ENCODE measurements at regions not wholly inside any gene's neighbourhood (a gene's known extent, or its start where the extent isn't known, plus 50 kb on each side); places are given as distances from the start of the nearest gene placed in this dataset.
A peak's percentile ranks its signal among the peaks of the same experiment; 100 is the strongest.

DNA sequence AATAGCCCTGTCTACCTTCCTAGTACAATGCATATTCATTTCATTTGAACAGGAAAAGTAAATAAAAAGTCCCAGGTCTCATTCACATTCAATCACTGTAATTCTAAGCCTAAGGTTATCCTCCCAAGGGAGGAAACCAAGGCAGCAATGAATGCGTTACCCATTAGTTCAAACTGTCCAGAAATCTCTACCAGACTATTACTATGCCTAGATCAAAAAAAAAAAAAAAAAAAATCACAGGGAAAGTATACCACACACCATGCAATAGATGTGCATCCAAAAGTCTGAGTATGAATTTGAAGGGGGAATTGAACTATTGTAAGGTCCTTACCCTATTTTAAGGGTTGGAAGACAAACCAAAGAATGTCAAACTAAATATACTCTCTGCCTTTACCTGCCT, 598.0 kb upstream of the API5 start:
- TF ChIP-seq YY1 (IDR thresholded peaks at IDR 0.05; ENCODE audit: insufficient read depth, insufficient read length) (no peak), SUZ12 (IDR thresholded peaks at IDR 0.05; ENCODE audit: extremely low read depth, insufficient read depth, insufficient read length) (no peak), ZNF274 (IDR thresholded peaks at IDR 0.05; ENCODE audit: low read depth, low read length) (no peak)
- H3K9me3 ChIP-seq (ENCODE audit: insufficient read depth, low read length), result 0 out of 2 replicates have a peak, but pooled peaks cover 3% of the 10 kb centered on the region

DNA sequence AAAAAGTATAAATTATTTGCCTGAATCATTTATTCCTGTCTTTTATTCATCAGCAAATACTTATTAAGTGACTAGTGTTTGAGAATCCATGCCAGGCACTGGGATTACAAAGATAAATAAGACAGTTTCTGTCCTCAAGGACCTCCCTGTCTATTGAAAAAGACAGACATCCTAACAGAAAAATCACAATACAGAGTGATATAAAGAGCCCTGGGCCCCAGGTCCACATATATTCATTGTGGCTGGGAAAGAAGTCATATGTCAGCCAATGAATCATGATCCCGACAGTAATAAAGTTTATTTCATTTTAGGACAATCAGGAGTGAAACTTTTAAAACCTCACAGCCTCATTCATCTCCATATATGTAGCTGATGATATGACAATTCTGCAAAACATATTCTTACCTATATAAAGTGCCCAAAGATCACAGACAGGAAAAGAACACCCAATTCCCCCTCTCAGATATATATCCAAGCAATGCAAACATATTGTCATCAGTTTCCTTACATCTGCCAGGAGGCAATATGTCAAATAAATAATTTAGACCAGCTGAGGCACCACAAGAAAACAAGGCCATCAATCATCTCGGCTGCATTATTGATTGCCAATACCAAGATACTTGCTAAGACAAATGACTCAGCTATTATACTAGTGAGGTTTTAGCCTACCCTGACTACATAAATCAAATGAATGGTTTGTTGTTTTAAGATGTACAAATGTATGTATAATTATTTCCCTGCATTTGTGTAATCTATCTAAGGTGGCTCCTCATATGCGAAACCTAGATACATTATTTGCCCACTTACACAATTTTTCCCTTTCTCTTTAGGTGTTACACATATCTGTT, 590.9 kb upstream of the API5 start:
- Histone ChIP-seq H3K9ac (ENCODE audit: insufficient read length, low read depth) (no peak overlapping the region), H3K4me3 (ENCODE audit: insufficient read length, low read depth) (no peak overlapping the region), H3K27me3 (ENCODE audit: insufficient read depth, insufficient read length) (no peaks in the 10 kb centered on the region), H3K9me3 (ENCODE audit: insufficient read depth, low read length) (no peaks in the 10 kb centered on the region), H3K4me1 (ENCODE audit: insufficient read depth, insufficient read length) (no peaks in the 10 kb centered on the region), H3K36me3 (ENCODE audit: insufficient read depth, insufficient read length, low read length) (no peaks in the 10 kb centered on the region)
- DNase-seq (ENCODE audit: low read depth, low spot score), result no peak
- no peak for TF ChIP-seq YY1 (IDR thresholded peaks at IDR 0.05; ENCODE audit: insufficient read depth, insufficient read length)
- TF ChIP-seq ZNF274 (IDR thresholded peaks at IDR 0.05; ENCODE audit: low read depth, low read length), result no peak
- TF ChIP-seq SUZ12 (IDR thresholded peaks at IDR 0.05; ENCODE audit: extremely low read depth, insufficient read depth, insufficient read length), result no peak

More for the DNA sequence above, 598.0 kb upstream of the API5 start:
- no peak for DNase-seq (ENCODE audit: low read depth, low spot score)
- no peak overlapping the region for H3K4me3 ChIP-seq (ENCODE audit: insufficient read length, low read depth)
- H3K36me3 ChIP-seq (ENCODE audit: insufficient read depth, insufficient read length, low read length), result no peaks in the 10 kb centered on the region
- no peaks in the 10 kb centered on the region for H3K27me3 ChIP-seq (ENCODE audit: insufficient read depth, insufficient read length)
- H3K9ac ChIP-seq (ENCODE audit: insufficient read length, low read depth), result no peak overlapping the region
- H3K4me1 ChIP-seq (ENCODE audit: insufficient read depth, insufficient read length), result no peaks in the 10 kb centered on the region

DNA sequence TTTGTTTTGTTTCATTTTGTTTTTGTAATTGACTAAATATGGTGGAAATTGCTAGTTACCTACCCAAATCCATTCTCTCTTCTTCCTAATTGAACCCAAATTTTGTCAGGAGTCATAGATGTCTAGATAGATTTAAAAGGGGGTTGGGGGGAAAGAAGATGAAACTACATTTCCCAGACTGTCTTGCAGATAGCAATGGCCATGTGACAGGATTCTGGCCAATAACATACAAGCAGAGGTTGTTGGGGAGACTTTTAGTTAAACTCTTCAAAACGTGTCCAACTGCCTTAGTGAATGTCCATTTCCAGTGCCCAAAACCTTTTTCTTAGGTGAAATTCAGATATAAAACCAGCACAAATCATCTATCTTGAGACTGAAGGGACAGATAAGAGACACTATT, 583.9 kb upstream of the API5 start:
- H3K9ac ChIP-seq (ENCODE audit: insufficient read length, low read depth), result no peak overlapping the region
- no peaks in the 10 kb centered on the region for H3K36me3 ChIP-seq (ENCODE audit: insufficient read depth, insufficient read length, low read length)
- no peaks in the 10 kb centered on the region for H3K9me3 ChIP-seq (ENCODE audit: insufficient read depth, low read length)
- H3K4me1 ChIP-seq (ENCODE audit: insufficient read depth, insufficient read length), result no peaks in the 10 kb centered on the region
- no peak for DNase-seq (ENCODE audit: low read depth, low spot score)
- no peaks in the 10 kb centered on the region for H3K27me3 ChIP-seq (ENCODE audit: insufficient read depth, insufficient read length)
- H3K4me3 ChIP-seq (ENCODE audit: insufficient read length, low read depth), result no peak overlapping the region
- TF ChIP-seq SUZ12 (IDR thresholded peaks at IDR 0.05; ENCODE audit: extremely low read depth, insufficient read depth, insufficient read length) (no peak), ZNF274 (IDR thresholded peaks at IDR 0.05; ENCODE audit: low read depth, low read length) (no peak), YY1 (IDR thresholded peaks at IDR 0.05; ENCODE audit: insufficient read depth, insufficient read length) (no peak)

DNA sequence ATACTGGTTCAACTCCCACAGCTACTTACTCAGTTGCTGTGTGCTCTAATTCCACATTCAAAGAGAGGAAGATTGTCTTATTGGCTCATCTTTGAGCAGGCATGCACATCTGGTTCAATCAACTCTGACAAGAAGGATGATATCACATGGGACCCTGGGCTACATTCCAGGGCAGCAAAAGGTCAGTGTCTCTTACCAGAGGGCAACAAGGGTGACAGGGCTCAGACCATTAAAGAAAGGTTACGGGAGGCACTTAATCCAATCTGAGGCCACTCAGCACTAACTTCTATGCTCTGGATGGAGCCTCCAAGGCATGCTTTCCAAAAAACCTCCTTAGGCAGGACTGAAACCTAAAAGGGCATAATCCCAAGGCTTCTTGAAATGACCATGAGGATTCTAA, 549.4 kb upstream of the API5 start:
- no peak for DNase-seq (ENCODE audit: low read depth, low spot score)
- TF ChIP-seq SUZ12 (IDR thresholded peaks at IDR 0.05; ENCODE audit: extremely low read depth, insufficient read depth, insufficient read length) (no peak), YY1 (IDR thresholded peaks at IDR 0.05; ENCODE audit: insufficient read depth, insufficient read length) (no peak), ZNF274 (IDR thresholded peaks at IDR 0.05; ENCODE audit: low read depth, low read length) (no peak)

DNA sequence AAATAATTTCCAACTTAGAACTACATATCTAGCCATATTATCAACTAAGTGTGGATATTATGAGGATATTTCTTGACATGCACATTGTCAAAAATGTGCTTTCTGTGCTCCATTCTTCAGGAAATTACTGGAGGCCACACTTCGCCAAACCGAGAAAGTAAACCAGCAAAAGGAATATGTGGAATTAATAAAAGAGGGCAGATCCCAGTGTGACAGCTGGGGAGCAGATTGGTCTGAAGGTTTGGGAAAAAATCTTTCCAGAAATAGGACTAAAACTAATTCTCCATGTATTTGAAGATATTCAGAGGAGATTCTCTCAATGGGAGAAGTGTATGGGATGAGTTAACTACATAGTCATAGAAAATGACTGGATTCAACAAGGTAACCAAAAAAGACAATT, 546.9 kb upstream of the API5 start:
- TF ChIP-seq YY1 (IDR thresholded peaks at IDR 0.05; ENCODE audit: insufficient read depth, insufficient read length), result no peak
- TF ChIP-seq ZNF274 (IDR thresholded peaks at IDR 0.05; ENCODE audit: low read depth, low read length), result no peak
- TF ChIP-seq SUZ12 (IDR thresholded peaks at IDR 0.05; ENCODE audit: extremely low read depth, insufficient read depth, insufficient read length), result no peak
- Histone ChIP-seq H3K4me3 (ENCODE audit: insufficient read length, low read depth) (no peak overlapping the region), H3K9me3 (ENCODE audit: insufficient read depth, low read length) (no peaks in the 10 kb centered on the region), H3K4me1 (ENCODE audit: insufficient read depth, insufficient read length) (no peaks in the 10 kb centered on the region), H3K9ac (ENCODE audit: insufficient read length, low read depth) (no peak overlapping the region), H3K27me3 (ENCODE audit: insufficient read depth, insufficient read length) (no peaks in the 10 kb centered on the region), H3K36me3 (ENCODE audit: insufficient read depth, insufficient read length, low read length) (no peaks in the 10 kb centered on the region)
- DNase-seq (ENCODE audit: low read depth, low spot score), result no peak

More for the DNA sequence above, 549.4 kb upstream of the API5 start:
- Histone ChIP-seq H3K4me3 (ENCODE audit: insufficient read length, low read depth) (no peak overlapping the region), H3K9ac (ENCODE audit: insufficient read length, low read depth) (no peak overlapping the region), H3K9me3 (ENCODE audit: insufficient read depth, low read length) (no peaks in the 10 kb centered on the region), H3K4me1 (ENCODE audit: insufficient read depth, insufficient read length) (no peaks in the 10 kb centered on the region), H3K36me3 (ENCODE audit: insufficient read depth, insufficient read length, low read length) (no peaks in the 10 kb centered on the region), H3K27me3 (ENCODE audit: insufficient read depth, insufficient read length) (no peaks in the 10 kb centered on the region)

DNA sequence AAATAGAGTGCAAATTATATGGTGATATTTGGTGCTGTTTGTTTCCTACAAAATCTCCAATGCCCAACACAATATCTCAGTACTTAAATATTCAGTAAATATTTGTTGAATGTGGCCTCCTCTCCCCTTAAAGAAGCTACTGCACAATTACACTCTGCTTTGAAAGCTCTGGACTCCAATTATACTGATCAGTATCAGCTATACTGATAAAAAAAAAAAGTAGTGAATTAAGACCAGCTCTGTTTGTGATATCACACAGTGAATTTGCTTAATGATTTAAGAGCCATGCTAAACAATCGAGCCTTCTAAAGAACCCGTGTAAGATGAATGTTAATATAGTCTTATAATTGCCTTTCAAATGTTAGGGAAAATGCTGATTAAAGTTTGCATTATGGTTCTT, 543.2 kb upstream of the API5 start:
- Histone ChIP-seq H3K9me3 (ENCODE audit: insufficient read depth, low read length) (no peaks in the 10 kb centered on the region), H3K9ac (ENCODE audit: insufficient read length, low read depth) (no peak overlapping the region), H3K27me3 (ENCODE audit: insufficient read depth, insufficient read length) (no peaks in the 10 kb centered on the region), H3K36me3 (ENCODE audit: insufficient read depth, insufficient read length, low read length) (no peaks in the 10 kb centered on the region), H3K4me3 (ENCODE audit: insufficient read length, low read depth) (no peak overlapping the region), H3K4me1 (ENCODE audit: insufficient read depth, insufficient read length) (no peaks in the 10 kb centered on the region)
- TF ChIP-seq ZNF274 (IDR thresholded peaks at IDR 0.05; ENCODE audit: low read depth, low read length) (no peak), SUZ12 (IDR thresholded peaks at IDR 0.05; ENCODE audit: extremely low read depth, insufficient read depth, insufficient read length) (no peak), YY1 (IDR thresholded peaks at IDR 0.05; ENCODE audit: insufficient read depth, insufficient read length) (no peak)
- no peak for DNase-seq (ENCODE audit: low read depth, low spot score)

DNA sequence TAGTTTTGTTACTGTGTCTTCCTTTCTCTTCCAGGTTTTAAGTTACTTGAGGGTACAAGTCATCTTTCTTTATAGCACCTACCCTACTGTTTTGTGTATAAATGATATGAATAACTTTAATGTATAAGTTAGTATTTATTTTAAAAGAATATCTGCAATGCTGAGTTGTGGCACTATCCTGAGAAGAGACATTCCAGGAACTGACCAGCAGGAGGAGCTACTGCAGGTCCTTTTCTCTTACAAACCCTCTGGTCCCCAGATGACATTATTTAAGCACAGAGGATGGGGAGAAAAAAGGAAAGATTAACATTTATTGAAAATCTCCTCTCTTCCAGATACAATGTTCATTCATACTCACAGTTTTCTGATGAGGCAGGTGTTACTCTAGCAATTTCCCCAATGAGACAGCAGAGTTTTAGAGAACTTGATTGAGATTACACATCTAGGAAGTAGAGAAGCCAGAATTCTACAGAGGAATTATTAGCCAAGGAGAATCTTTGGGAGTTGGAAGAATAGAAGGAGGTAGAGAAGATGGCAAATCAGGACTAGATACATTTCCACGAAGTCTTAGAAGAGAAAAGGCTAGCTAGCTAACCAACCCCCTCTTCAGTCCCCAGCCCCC, 541.2 kb upstream of the API5 start:
- Histone ChIP-seq H3K4me1 (ENCODE audit: insufficient read depth, insufficient read length) (no peaks in the 10 kb centered on the region), H3K4me3 (ENCODE audit: insufficient read length, low read depth) (no peak overlapping the region), H3K36me3 (ENCODE audit: insufficient read depth, insufficient read length, low read length) (no peaks in the 10 kb centered on the region), H3K27me3 (ENCODE audit: insufficient read depth, insufficient read length) (no peaks in the 10 kb centered on the region), H3K9me3 (ENCODE audit: insufficient read depth, low read length) (no peaks in the 10 kb centered on the region), H3K9ac (ENCODE audit: insufficient read length, low read depth) (no peak overlapping the region)
- TF ChIP-seq SUZ12 (IDR thresholded peaks at IDR 0.05; ENCODE audit: extremely low read depth, insufficient read depth, insufficient read length) (no peak), ZNF274 (IDR thresholded peaks at IDR 0.05; ENCODE audit: low read depth, low read length) (no peak), YY1 (IDR thresholded peaks at IDR 0.05; ENCODE audit: insufficient read depth, insufficient read length) (no peak)
- peak; percentile 52 for DNase-seq (ENCODE audit: low read depth, low spot score)

All from NT2/D1 (cell line).